Body of pancreas (tissue), 4 donors: ENCODE measurements at regions not wholly inside any gene's neighbourhood (a gene's known extent, or its start where the extent isn't known, plus 50 kb on each side); places are given as distances from the start of the nearest gene placed in this dataset.

Source experiments
- ATAC-seq: fragments of 150-250 bp; one replicate; pipeline ENCODE4 v1.9.1; 2016
- DNase-seq, 4 donors: peaks; one replicate each; pipeline ENCODE4 v3.0.0-alpha.2; 2019
- H3K27ac ChIP-seq, 4 donors: fragments of 200-600 bp; sonication (generic); 1 replicate in 3 of 4; 2 replicates in 1 of 4; pipeline versions ENCODE4 v1.5.1 to v1.6.1; 2016 to 2019; ENCODE audit warnings: mild to moderate bottlenecking in 1 of 4, mixed read lengths in 1 of 4, moderate library complexity in 1 of 4
- H3K27me3 ChIP-seq, 2 donors: fragments of 200-600 bp; sonication (generic); one replicate each; pipeline ENCODE4 v1.6.0; 2016; ENCODE audit warnings: mild to moderate bottlenecking in 1 of 2
- H3K36me3 ChIP-seq, 2 donors: fragments of 200-600 bp; sonication (generic); replicated peaks in 1 of 2; 2 replicates each; pipeline ENCODE4 v1.5.1; 2016; ENCODE audit warnings: low read depth in 2 of 2; ENCODE audit not compliant: insufficient read depth in 1 of 2
- H3K4me1 ChIP-seq: fragments of 200-600 bp; sonication (generic); one replicate; pipeline ENCODE4 v1.6.0; 2016
- H3K4me3 ChIP-seq, 2 donors: fragments of 200-600 bp; sonication (generic); 1 replicate in 1 of 2; 2 replicates in 1 of 2; pipeline ENCODE4 v1.5.1; 2016 to 2019
- H3K9me3 ChIP-seq, 3 donors: fragments of 200-600 bp; sonication (generic); 1 replicate in 2 of 3; 2 replicates in 1 of 3; pipeline ENCODE4 v1.5.1; 2016
- POLR2A ChIP-seq, 3 donors: fragments of 450-650 bp; IDR thresholded peaks; one replicate each; pipeline ENCODE4 v1.6.1; 2016; ENCODE audit warnings: antibody characterized with exemption in 3 of 3, mild to moderate bottlenecking in 2 of 3
- WGBS, 2 donors: methylation state at CpG; one replicate each; pipeline ENCODE4 v1.1.5; 2017; 5-methylcytosine and 5-hydroxymethylcytosine counted together
- intact Hi-C: fragments of 100-400 bp; cut with DNase I; formaldehyde crosslinking; loops from one replicate; pipeline ENCODE4 v1.15.1; 2023
- TF ChIP-seq, protein P1 (sequence below), 7 experiments: fragments of 450-650 bp in 4 of 7; fragments of 200-600 bp in 3 of 7; sonication (generic) in 3 of 7; IDR thresholded peaks; one replicate each; pipeline ENCODE4 v1.5.1; 2016 to 2019; ENCODE audit warnings: antibody characterized with exemption in 7 of 7

GRCh38 chr10:118491055-118491454 is 104.4 kb downstream of the PRLHR start:
- H3K4me1 ChIP-seq, result peaks cover 6% of the 10 kb centered on the region
- no peaks in the 10 kb centered on the region for H3K9me3 ChIP-seq
- no peak overlapping the region for H3K27ac ChIP-seq
- DNase-seq (no peak), ATAC-seq (no peak)
- intact Hi-C loops, result no loop called here
- H3K4me3 ChIP-seq, result no peak overlapping the region
- TF ChIP-seq POLR2A (IDR thresholded peaks at IDR 0.05), result no peak
- TF ChIP-seq, protein P1, sequence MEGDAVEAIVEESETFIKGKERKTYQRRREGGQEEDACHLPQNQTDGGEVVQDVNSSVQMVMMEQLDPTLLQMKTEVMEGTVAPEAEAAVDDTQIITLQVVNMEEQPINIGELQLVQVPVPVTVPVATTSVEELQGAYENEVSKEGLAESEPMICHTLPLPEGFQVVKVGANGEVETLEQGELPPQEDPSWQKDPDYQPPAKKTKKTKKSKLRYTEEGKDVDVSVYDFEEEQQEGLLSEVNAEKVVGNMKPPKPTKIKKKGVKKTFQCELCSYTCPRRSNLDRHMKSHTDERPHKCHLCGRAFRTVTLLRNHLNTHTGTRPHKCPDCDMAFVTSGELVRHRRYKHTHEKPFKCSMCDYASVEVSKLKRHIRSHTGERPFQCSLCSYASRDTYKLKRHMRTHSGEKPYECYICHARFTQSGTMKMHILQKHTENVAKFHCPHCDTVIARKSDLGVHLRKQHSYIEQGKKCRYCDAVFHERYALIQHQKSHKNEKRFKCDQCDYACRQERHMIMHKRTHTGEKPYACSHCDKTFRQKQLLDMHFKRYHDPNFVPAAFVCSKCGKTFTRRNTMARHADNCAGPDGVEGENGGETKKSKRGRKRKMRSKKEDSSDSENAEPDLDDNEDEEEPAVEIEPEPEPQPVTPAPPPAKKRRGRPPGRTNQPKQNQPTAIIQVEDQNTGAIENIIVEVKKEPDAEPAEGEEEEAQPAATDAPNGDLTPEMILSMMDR (IDR thresholded peaks at IDR 0.05), result no peak
- 17 to 27% methylated on average over 1 of the region's 1 CpG for WGBS, 2 donors
- H3K27me3 ChIP-seq, result no peaks in the 10 kb centered on the region
- H3K36me3 ChIP-seq, result no peaks in the 10 kb centered on the region

GRCh38 chr10:118488710-118489497 is 106.5 kb downstream of the PRLHR start:
- WGBS, 2 donors, result 63 to 71% methylated on average over 7 of the region's 7 CpGs
- ATAC-seq (no peak), DNase-seq (no peak)
- H3K4me1 ChIP-seq, result no peaks in the 10 kb centered on the region
- no peaks in the 10 kb centered on the region for H3K9me3 ChIP-seq
- H3K27me3 ChIP-seq, result no peaks in the 10 kb centered on the region
- no peak overlapping the region for H3K27ac ChIP-seq
- no peak overlapping the region for H3K4me3 ChIP-seq
- intact Hi-C loops, result no loop called here
- no peaks in the 10 kb centered on the region for H3K36me3 ChIP-seq
- TF ChIP-seq, protein P1 (IDR thresholded peaks at IDR 0.05), result no peak

- TF ChIP-seq, protein P1 (IDR thresholded peaks at IDR 0.05), result no peak
- TF ChIP-seq POLR2A (IDR thresholded peaks at IDR 0.05), result no peak
- 81 to 84% methylated on average over 8 of the region's 8 CpGs for WGBS, 2 donors
- Histone ChIP-seq H3K4me3 (no peak overlapping the region), H3K9me3 (no peaks in the 10 kb centered on the region), H3K4me1 (no peaks in the 10 kb centered on the region), H3K36me3 (no peaks in the 10 kb centered on the region), H3K27me3 (no peaks in the 10 kb centered on the region), H3K27ac (no peak overlapping the region)
- ATAC-seq (no peak), DNase-seq (no peak)
- intact Hi-C loops, result no loop called here
Measured at GRCh38 chr10:118485641-118486040, 109.8 kb downstream of the PRLHR start.

GRCh38 chr10:118484152-118484871 is 111.1 kb downstream of the PRLHR start:
- 70 to 72% methylated on average over 5 of the region's 5 CpGs for WGBS, 2 donors
- no peak for TF ChIP-seq POLR2A (IDR thresholded peaks at IDR 0.05)
- TF ChIP-seq, protein P1 (IDR thresholded peaks at IDR 0.05), result no peak
- no peak for ATAC-seq

More at GRCh38 chr10:118484152-118484871, 111.1 kb downstream of the PRLHR start:
- H3K4me1 ChIP-seq, result no peaks in the 10 kb centered on the region
- H3K27ac ChIP-seq, result no peak overlapping the region
- H3K27me3 ChIP-seq, result no peaks in the 10 kb centered on the region
- H3K9me3 ChIP-seq, result no peaks in the 10 kb centered on the region
- intact Hi-C loops, result no loop called here
- no peaks in the 10 kb centered on the region for H3K36me3 ChIP-seq
- DNase-seq, result no peak
- H3K4me3 ChIP-seq, result no peak overlapping the region
